HG02763 (cell line): ENCODE measurements at regions not wholly inside any gene's neighbourhood (a gene's known extent, or its start where the extent isn't known, plus 50 kb on each side); places are given as distances from the start of the nearest gene placed in this dataset.

Source experiments
- ATAC-seq: cut with Tn5 transposase; IDR thresholded peaks from one replicate; pipeline ENCODE4 v1.9.1; 2021; ENCODE audit warnings: mild to moderate bottlenecking, moderate library complexity; ENCODE audit not compliant: unreplicated experiment

GRCh38 chr3:73772076-73772886 lies 147.5 kb upstream of the PDZRN3 start:
- ATAC-seq, result no peak

- ATAC-seq, result no peak
Observed at GRCh38 chr3:73768524-73769308, 144.0 kb upstream of the PDZRN3 start.

GRCh38 chr3:73766599-73767381 lies 142.0 kb upstream of the PDZRN3 start:
- no peak for ATAC-seq

GRCh38 chr3:73765878-73766545 lies 141.3 kb upstream of the PDZRN3 start:
- no peak for ATAC-seq

- ATAC-seq, result no peak
Observed at GRCh38 chr3:73762855-73763254, 138.1 kb upstream of the PDZRN3 start.

- no peak for ATAC-seq
Observed at GRCh38 chr3:73759297-73759711, 134.6 kb upstream of the PDZRN3 start.

- no peak for ATAC-seq
Observed at GRCh38 chr3:73757536-73757935, 132.8 kb upstream of the PDZRN3 start.

- ATAC-seq, result no peak
Observed at GRCh38 chr3:73753985-73754384, 129.2 kb upstream of the PDZRN3 start.

- ATAC-seq, result no peak
Observed at GRCh38 chr3:73752338-73752737, 127.6 kb upstream of the PDZRN3 start.

- ATAC-seq, result no peak
Observed at GRCh38 chr3:73746623-73747022, 121.9 kb upstream of the PDZRN3 start.

- ATAC-seq, result no peak
Observed at GRCh38 chr3:73745526-73746191, 120.9 kb upstream of the PDZRN3 start.

- no peak for ATAC-seq
Observed at GRCh38 chr3:73743551-73743950, 118.8 kb upstream of the PDZRN3 start.

GRCh38 chr3:73739791-73740453 lies 115.2 kb upstream of the PDZRN3 start:
- ATAC-seq, result no peak

- ATAC-seq, result no peak
Observed at GRCh38 chr3:73738711-73739110, 114.0 kb upstream of the PDZRN3 start.

GRCh38 chr3:73734211-73735089 lies 109.7 kb upstream of the PDZRN3 start:
- no peak for ATAC-seq

- no peak for ATAC-seq
Observed at GRCh38 chr3:73733746-73734145, 109.0 kb upstream of the PDZRN3 start.

GRCh38 chr3:73729969-73730440 lies 105.3 kb upstream of the PDZRN3 start:
- no peak for ATAC-seq

- ATAC-seq, result no peak
Observed at GRCh38 chr3:73727854-73728253, 103.1 kb upstream of the PDZRN3 start.
